Stimulated activated CD8-positive, alpha-beta memory T cell treated with anti-CD3 and anti-CD28 coated beads, Interleukin-7, amount 100 ng/mL, for 24 hours (primary cell): ENCODE measurements at regions not wholly inside any gene's neighbourhood (a gene's known extent, or its start where the extent isn't known, plus 50 kb on each side); places are given as distances from the start of the nearest gene placed in this dataset.

Experiments used
- DNase-seq: peaks from one replicate; pipeline ENCODE4 v3.0.0-alpha.2; 2020; ENCODE audit warnings: low read depth

- no peak for DNase-seq
These were observed 166.9 kb upstream of the CCND2 start for GRCh38 chr12:4106621-4107020.

- no peak for DNase-seq
These were observed 168.8 kb upstream of the CCND2 start for GRCh38 chr12:4104722-4105244.

- no peak for DNase-seq
These were observed 174.3 kb upstream of the CCND2 start for GRCh38 chr12:4099276-4099675.

GRCh38 chr12:4091016-4091743 lies 182.4 kb upstream of the CCND2 start:
- no peak for DNase-seq

- no peak for DNase-seq
These were observed 183.6 kb upstream of the CCND2 start for GRCh38 chr12:4089956-4090355.

- no peak for DNase-seq
These were observed 184.4 kb upstream of the CCND2 start for GRCh38 chr12:4089121-4089606.

GRCh38 chr12:4088451-4088850 lies 185.1 kb upstream of the CCND2 start:
- DNase-seq, result no peak

GRCh38 chr12:4086481-4086880 lies 187.1 kb upstream of the CCND2 start:
- DNase-seq, result no peak

- DNase-seq, result no peak
These were observed 189.0 kb upstream of the CCND2 start for GRCh38 chr12:4084573-4084972.

GRCh38 chr12:4082809-4083403 lies 190.7 kb upstream of the CCND2 start:
- DNase-seq, result no peak

- no peak for DNase-seq
These were observed 193.3 kb upstream of the CCND2 start for GRCh38 chr12:4080213-4080612.

- DNase-seq, result no peak
These were observed 199.4 kb upstream of the CCND2 start for GRCh38 chr12:4074129-4074528.

GRCh38 chr12:4069670-4070010 lies 196.4 kb upstream of the PARP11 start:
- DNase-seq, result no peak

- no peak for DNase-seq
These were observed 195.9 kb upstream of the PARP11 start for GRCh38 chr12:4068981-4069669.

- DNase-seq, result no peak
These were observed 190.8 kb upstream of the PARP11 start for GRCh38 chr12:4064008-4064407.

- DNase-seq, result no peak
These were observed 186.8 kb upstream of the PARP11 start for GRCh38 chr12:4059898-4060568.

GRCh38 chr12:4056910-4057845 lies 184.0 kb upstream of the PARP11 start:
- DNase-seq, result no peak

- DNase-seq, result no peak
These were observed 181.4 kb upstream of the PARP11 start for GRCh38 chr12:4054630-4055029.

GRCh38 chr12:4052691-4053090 lies 179.5 kb upstream of the PARP11 start:
- no peak for DNase-seq

- no peak for DNase-seq
These were observed 178.4 kb upstream of the PARP11 start for GRCh38 chr12:4051596-4051995.

GRCh38 chr12:4050340-4050739 lies 177.1 kb upstream of the PARP11 start:
- no peak for DNase-seq
